Activated CD8-positive, alpha-beta memory T cell treated with anti-CD3 and anti-CD28 coated beads, Interleukin-2, amount 10 ng/mL, durations not matched to agents 7 days and 5 days (primary cell): ENCODE measurements at regions not wholly inside any gene's neighbourhood (a gene's known extent, or its start where the extent isn't known, plus 50 kb on each side); places are given as distances from the start of the nearest gene placed in this dataset.
"Not testable (repeated sequence)": the region's sequence is repeated elsewhere in the genome, so short reads cannot be mapped to it uniquely, and the experiment has no call there.

ENCODE experiments used
- ATAC-seq: fragments of 150-1000 bp; cut with Tn5 transposase; one replicate; pipeline ENCODE4 v1.10.0; 2021; ENCODE audit warnings: moderate library complexity
- CTCF ChIA-PET: fragments of 350-600 bp; sonication (Branson Sonifier 250); formaldehyde crosslinking; loops from one replicate; lab custom pipeline; 2021; ENCODE audit warnings: antibody characterized with exemption; lab: Charles Lee
- DNase-seq: peaks from one replicate; pipeline ENCODE4 v3.0.0-alpha.2; 2020
- H3K27ac Mint-ChIP-seq: one replicate; pipeline ENCODE4 v1.8.0; 2021; ENCODE audit warnings: mild to moderate bottlenecking, mixed read lengths
- H3K27me3 Mint-ChIP-seq: one replicate; pipeline ENCODE4 v1.8.0; 2021; ENCODE audit warnings: mixed read lengths
- H3K36me3 Mint-ChIP-seq: one replicate; pipeline ENCODE4 v1.8.0; 2021; ENCODE audit warnings: mild to moderate bottlenecking, mixed read lengths
- H3K4me1 Mint-ChIP-seq: one replicate; pipeline ENCODE4 v1.8.0; 2021; ENCODE audit warnings: mixed read lengths
- H3K4me3 Mint-ChIP-seq: one replicate; pipeline ENCODE4 v1.8.0; 2021; ENCODE audit warnings: mild to moderate bottlenecking, moderate library complexity, mixed read lengths
- H3K9me3 Mint-ChIP-seq: one replicate; pipeline ENCODE4 v1.8.0; 2022; ENCODE audit warnings: low read depth, mixed read lengths

DNA sequence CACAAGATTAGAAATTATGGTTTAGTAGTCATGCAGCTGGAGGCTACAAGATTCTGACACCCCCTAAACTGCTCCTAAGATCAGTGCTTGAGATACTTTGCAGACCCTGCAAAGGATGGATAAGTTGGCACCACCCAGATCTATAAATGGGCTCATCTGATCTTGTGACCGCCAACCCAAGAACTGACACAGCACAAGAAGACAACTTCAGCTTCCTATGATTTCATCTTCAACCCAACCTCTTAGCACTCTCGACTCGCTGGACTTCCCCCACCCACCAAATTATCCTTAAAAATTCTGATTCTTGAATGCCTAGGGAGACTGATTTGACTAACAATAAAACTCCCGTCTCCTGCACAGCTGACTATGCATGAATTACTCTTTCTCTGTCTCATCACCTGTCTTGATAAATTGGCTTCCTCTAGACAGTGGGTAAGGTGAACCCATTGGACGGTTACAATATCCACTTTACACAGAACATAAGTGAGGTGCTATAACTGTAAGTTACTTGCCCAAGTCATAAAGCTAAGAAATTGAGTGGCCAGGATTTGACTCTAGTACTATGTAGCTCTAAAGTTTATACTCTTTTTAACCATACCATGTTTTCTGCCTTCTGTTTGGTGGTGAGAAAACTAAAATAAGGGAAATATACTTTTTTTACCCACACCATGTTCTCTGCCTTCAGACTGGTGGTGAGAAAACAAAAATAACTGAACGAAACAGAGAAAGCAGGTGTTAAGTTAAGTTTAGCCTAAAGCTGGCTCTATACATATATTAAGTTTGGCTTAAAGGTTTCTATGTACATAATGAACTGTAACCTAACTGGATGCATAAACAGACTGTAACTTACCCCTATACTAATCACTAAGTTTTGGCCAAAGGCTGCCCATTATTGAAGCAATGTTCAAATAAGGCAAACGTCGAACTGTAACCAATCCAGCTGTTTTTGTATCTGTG, 962.3 kb upstream of the NXPH2 start:
- Mint-ChIP-seq H3K4me1 (no peaks in the 10 kb centered on the region), H3K27me3 (no peaks in the 10 kb centered on the region), H3K9me3 (peaks cover 13% of the 10 kb centered on the region), H3K4me3 (no peak overlapping the region), H3K27ac (no peak overlapping the region), H3K36me3 (no peaks in the 10 kb centered on the region)
- CTCF ChIA-PET, result interaction anchor here (0.8 kb wide), 1 partner anchor 21 kb away, joined by 3 read pairs; no protein-coding TSS in a partner anchor
- DNase-seq (no peak), ATAC-seq (no peak)

- Mint-ChIP-seq H3K4me1 (no peaks in the 10 kb centered on the region), H3K9me3 (peaks cover 3% of the 10 kb centered on the region), H3K27me3 (no peaks in the 10 kb centered on the region), H3K36me3 (no peaks in the 10 kb centered on the region), H3K27ac (no peak overlapping the region), H3K4me3 (no peak overlapping the region)
- CTCF ChIA-PET, result no interaction called here
- no peak for DNase-seq
- no peak for ATAC-seq
These were observed 957.5 kb upstream of the NXPH2 start for GRCh38 chr2:139737659-139738058.

GRCh38 chr2:139730197-139730596, 950.0 kb upstream of the NXPH2 start:
- CTCF ChIA-PET, result no interaction called here
- H3K27ac Mint-ChIP-seq, result no peak overlapping the region

GRCh38 chr2:139721411-139721995, 941.3 kb upstream of the NXPH2 start:
- H3K27me3 Mint-ChIP-seq, result no peaks in the 10 kb centered on the region
- no peak overlapping the region for H3K4me3 Mint-ChIP-seq
- H3K27ac Mint-ChIP-seq, result no peak overlapping the region
- H3K36me3 Mint-ChIP-seq, result no peaks in the 10 kb centered on the region
- CTCF ChIA-PET, result interaction anchor here (1.2 kb wide), 1 partner anchor 22 kb away, joined by 3 read pairs; no protein-coding TSS in a partner anchor
- DNase-seq (no peak), ATAC-seq (no peak)
- H3K4me1 Mint-ChIP-seq, result no peaks in the 10 kb centered on the region
- peaks cover 15% of the 10 kb centered on the region for H3K9me3 Mint-ChIP-seq

More at GRCh38 chr2:139730197-139730596, 950.0 kb upstream of the NXPH2 start:
- Mint-ChIP-seq H3K4me3 (no peak overlapping the region), H3K36me3 (no peaks in the 10 kb centered on the region), H3K4me1 (no peaks in the 10 kb centered on the region), H3K9me3 (peaks cover 2% of the 10 kb centered on the region), H3K27me3 (no peaks in the 10 kb centered on the region)
- ATAC-seq, result no peak
- DNase-seq, result no peak

DNA sequence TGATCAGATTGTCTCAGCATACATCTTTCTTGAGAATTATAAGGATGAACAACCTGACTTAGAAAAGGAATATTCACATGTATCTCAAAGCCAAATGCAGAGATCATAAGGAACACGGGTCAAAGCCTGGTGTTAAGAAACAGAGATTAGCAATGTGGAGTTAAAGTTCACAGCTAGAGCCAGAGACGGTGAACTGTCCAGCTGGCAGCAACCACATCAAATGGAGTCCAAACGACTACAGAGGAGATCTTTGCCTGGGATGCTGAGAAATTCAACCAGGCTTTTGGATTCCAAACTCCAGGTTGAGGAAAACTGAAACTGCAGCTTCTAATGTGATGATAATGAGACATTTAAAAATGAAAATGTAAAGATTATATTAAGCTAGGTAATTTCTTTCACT, 939.9 kb upstream of the NXPH2 start:
- CTCF ChIA-PET, result no interaction called here
- no peaks in the 10 kb centered on the region for H3K36me3 Mint-ChIP-seq
- H3K4me1 Mint-ChIP-seq, result no peaks in the 10 kb centered on the region
- ATAC-seq, result no peak
- DNase-seq, result no peak
- no peaks in the 10 kb centered on the region for H3K27me3 Mint-ChIP-seq
- H3K4me3 Mint-ChIP-seq, result no peak overlapping the region
- H3K9me3 Mint-ChIP-seq, result peaks cover 17% of the 10 kb centered on the region
- H3K27ac Mint-ChIP-seq, result no peak overlapping the region

- no peak for DNase-seq
- no peaks in the 10 kb centered on the region for H3K9me3 Mint-ChIP-seq
- H3K36me3 Mint-ChIP-seq, result no peaks in the 10 kb centered on the region
- no peaks in the 10 kb centered on the region for H3K4me1 Mint-ChIP-seq
- no peak for ATAC-seq
- CTCF ChIA-PET, result no interaction called here
- no peak overlapping the region for H3K27ac Mint-ChIP-seq
- no peak overlapping the region for H3K4me3 Mint-ChIP-seq
- H3K27me3 Mint-ChIP-seq, result no peaks in the 10 kb centered on the region
These were observed 924.4 kb upstream of the NXPH2 start for GRCh38 chr2:139704606-139705005.

DNA sequence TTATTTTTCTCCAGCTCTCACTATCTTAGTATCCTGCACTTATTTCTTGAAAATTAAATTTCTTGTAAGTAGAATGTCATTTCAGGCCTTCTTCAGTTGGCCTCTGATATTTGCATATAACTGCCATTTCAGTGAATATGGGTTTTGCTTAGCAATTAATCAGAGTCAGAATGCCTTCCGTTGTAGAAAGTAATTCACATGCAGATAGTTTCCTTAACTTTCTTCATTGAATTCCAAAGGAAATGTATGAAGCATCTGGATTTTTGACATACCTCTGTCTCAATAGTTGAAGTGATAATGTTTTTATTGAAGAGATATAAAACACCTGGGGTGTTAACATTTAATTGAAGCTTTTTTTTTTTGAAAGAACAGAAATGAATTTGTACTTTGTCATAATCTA, 914.1 kb upstream of the NXPH2 start:
- H3K36me3 Mint-ChIP-seq, result no peaks in the 10 kb centered on the region
- no peaks in the 10 kb centered on the region for H3K4me1 Mint-ChIP-seq
- H3K4me3 Mint-ChIP-seq, result no peak overlapping the region
- CTCF ChIA-PET, result no interaction called here
- ATAC-seq, result no peak
- no peak for DNase-seq
- H3K9me3 Mint-ChIP-seq, result peaks cover 6% of the 10 kb centered on the region
- no peak overlapping the region for H3K27ac Mint-ChIP-seq
- no peaks in the 10 kb centered on the region for H3K27me3 Mint-ChIP-seq

GRCh38 chr2:139686205-139686604, 906.0 kb upstream of the NXPH2 start:
- ATAC-seq, result no peak
- Mint-ChIP-seq H3K4me1 (no peaks in the 10 kb centered on the region), H3K36me3 (no peaks in the 10 kb centered on the region), H3K9me3 (peaks cover 5% of the 10 kb centered on the region), H3K4me3 (no peak overlapping the region), H3K27me3 (no peaks in the 10 kb centered on the region), H3K27ac (no peak overlapping the region)
- CTCF ChIA-PET, result no interaction called here
- no peak for DNase-seq

- H3K4me3 Mint-ChIP-seq, result no peak overlapping the region
- H3K27me3 Mint-ChIP-seq, result no peaks in the 10 kb centered on the region
- DNase-seq (no peak), ATAC-seq (no peak)
- no peak overlapping the region for H3K27ac Mint-ChIP-seq
- CTCF ChIA-PET, result no interaction called here
- no peaks in the 10 kb centered on the region for H3K4me1 Mint-ChIP-seq
- H3K9me3 Mint-ChIP-seq, result peaks cover 6% of the 10 kb centered on the region
- H3K36me3 Mint-ChIP-seq, result no peaks in the 10 kb centered on the region
These were observed 905.1 kb upstream of the NXPH2 start for GRCh38 chr2:139685090-139685983.

DNA sequence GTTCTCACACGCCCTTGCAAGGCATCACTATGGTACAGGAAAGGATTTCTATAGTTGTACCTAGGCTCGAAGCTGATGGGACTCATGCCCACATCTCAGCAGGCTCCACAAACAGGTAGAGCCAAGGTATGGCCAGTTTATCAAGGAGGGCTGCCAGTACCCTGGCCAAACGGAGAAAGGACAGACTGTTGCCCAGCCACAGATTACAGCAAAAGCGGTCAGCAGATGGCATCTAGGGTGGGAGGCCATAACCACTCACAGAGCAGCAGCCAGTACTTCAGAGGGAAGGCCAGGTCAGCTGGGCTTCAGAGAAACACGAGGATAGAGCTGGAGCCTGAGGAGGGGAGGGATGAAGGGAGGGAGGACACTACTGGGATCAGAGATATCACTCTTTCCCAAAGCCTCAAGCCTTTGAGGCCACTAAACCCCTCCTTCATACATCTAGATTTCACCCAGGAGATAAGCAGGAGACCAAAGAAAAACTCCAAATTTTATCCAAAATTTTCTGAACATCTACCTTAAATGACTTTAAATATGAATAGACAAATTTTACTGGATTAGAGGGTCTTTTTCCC, 904.2 kb upstream of the NXPH2 start:
- Mint-ChIP-seq H3K27ac (no peak overlapping the region), H3K9me3 (peaks cover 6% of the 10 kb centered on the region)

DNA sequence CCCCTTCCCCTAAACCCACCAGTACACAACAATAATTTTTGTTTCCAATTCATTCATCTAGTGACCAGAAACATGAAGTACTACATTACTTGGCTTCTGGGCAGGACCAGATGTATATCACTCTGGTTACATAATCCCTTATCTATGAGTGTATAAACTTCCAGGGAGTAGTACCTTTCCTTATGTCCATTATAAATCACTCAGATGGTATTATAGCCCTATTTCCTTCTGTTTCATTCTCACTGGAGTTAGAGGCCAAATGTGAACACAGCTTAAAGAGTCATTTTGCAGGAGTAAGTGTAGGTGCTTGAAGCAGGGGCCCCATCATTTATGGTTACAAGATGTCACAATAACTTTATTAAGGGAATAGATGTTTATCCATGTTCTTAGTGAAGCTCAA, 894.4 kb upstream of the NXPH2 start:
- H3K9me3 Mint-ChIP-seq, result peaks cover 3% of the 10 kb centered on the region
- no peaks in the 10 kb centered on the region for H3K4me1 Mint-ChIP-seq
- H3K27me3 Mint-ChIP-seq, result no peaks in the 10 kb centered on the region
- DNase-seq, result no peak
- H3K36me3 Mint-ChIP-seq, result no peaks in the 10 kb centered on the region
- no peak overlapping the region for H3K27ac Mint-ChIP-seq
- CTCF ChIA-PET, result no interaction called here
- no peak for ATAC-seq
- no peak overlapping the region for H3K4me3 Mint-ChIP-seq

More for the DNA sequence above, 904.2 kb upstream of the NXPH2 start:
- no peak for DNase-seq
- CTCF ChIA-PET, result no interaction called here
- no peak overlapping the region for H3K4me3 Mint-ChIP-seq
- ATAC-seq, result no peak
- H3K4me1 Mint-ChIP-seq, result no peaks in the 10 kb centered on the region
- H3K36me3 Mint-ChIP-seq, result no peaks in the 10 kb centered on the region
- no peaks in the 10 kb centered on the region for H3K27me3 Mint-ChIP-seq

- H3K36me3 Mint-ChIP-seq, H3K4me3 Mint-ChIP-seq, H3K27ac Mint-ChIP-seq, H3K9me3 Mint-ChIP-seq, DNase-seq, H3K4me1 Mint-ChIP-seq, ATAC-seq, H3K27me3 Mint-ChIP-seq, CTCF ChIA-PET: not testable (repeated sequence)
These were observed 893.3 kb upstream of the NXPH2 start for GRCh38 chr2:139673447-139673846.

GRCh38 chr2:139669675-139670074, 889.5 kb upstream of the NXPH2 start:
- no peak overlapping the region for H3K4me3 Mint-ChIP-seq
- ATAC-seq, result no peak
- no peak overlapping the region for H3K27ac Mint-ChIP-seq
- DNase-seq, result no peak
- no peaks in the 10 kb centered on the region for H3K36me3 Mint-ChIP-seq
- H3K27me3 Mint-ChIP-seq, result no peaks in the 10 kb centered on the region
- CTCF ChIA-PET, result no interaction called here
- peaks cover 2% of the 10 kb centered on the region for H3K9me3 Mint-ChIP-seq
- no peaks in the 10 kb centered on the region for H3K4me1 Mint-ChIP-seq
